Germinal center (tissue), 1 donor: ENCODE measurements at regions not wholly inside any gene's neighbourhood (a gene's known extent, or its start where the extent isn't known, plus 50 kb on each side); places are given as distances from the start of the nearest gene placed in this dataset.
"Not testable (repeated sequence)": the region's sequence is repeated elsewhere in the genome, so short reads cannot be mapped to it uniquely, and the experiment has no call there.

Experiments used
- DNase-seq: peaks from one replicate; pipeline ENCODE4 v3.0.0; 2012; ENCODE audit warnings: mixed read lengths, low spot score

DNA sequence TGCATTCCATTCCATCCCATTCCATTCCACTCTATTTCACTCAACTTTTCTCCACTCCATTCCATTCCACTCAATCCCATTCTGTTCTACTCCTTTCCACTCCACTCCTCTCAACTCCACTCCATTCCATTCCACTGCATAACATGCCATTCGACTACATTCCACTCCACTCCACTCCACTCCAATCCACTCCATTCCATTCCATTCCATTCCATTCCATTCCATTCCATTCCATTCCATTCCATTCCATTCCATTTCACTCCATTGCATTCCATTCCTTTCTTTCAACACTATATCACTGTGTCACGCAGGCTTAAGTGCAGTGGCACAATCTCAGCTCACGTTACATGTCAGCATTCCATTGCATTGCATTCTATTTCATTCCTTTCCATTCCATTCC, 1430.4 kb downstream of the TSPY10 start:
- DNase-seq, result not testable (repeated sequence)

DNA sequence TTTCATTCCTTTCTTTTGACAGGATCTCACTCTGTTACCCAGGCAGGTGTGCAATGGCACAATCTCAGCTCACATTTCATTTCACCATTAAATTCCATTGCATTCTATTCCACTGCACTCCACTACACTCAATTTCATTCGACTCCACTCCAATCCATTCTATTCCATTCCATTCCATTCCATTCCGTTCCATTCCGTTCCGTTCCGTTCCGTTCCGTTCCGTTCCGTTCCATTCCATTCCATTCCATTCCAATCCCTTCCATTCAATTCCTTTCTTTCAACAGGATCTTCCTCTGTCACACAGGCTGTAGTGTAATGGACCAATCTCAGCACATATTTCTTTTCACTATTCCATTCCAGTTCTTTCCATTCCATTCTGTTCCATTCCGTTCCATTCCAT, 1445.7 kb downstream of the TSPY10 start:
- no peak for DNase-seq

DNA sequence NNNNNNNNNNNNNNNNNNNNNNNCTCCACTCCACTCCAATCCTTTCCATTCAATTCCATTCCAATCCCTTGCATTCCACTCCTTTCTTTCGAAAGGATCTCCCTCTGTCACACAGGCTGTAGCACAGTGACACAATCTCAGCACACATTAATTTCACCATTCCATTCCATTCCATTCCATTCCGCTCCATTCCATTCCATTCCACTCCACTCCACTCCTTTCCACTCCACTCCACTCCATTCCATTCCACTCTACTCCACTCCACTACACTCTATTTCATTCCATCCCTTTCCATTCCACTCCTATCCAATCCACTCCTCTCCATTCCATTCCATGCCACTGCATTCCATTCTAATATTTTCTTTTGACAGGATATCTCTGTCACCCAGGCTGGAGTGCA, 1459.0 kb downstream of the TSPY10 start:
- DNase-seq, result no peak

DNA sequence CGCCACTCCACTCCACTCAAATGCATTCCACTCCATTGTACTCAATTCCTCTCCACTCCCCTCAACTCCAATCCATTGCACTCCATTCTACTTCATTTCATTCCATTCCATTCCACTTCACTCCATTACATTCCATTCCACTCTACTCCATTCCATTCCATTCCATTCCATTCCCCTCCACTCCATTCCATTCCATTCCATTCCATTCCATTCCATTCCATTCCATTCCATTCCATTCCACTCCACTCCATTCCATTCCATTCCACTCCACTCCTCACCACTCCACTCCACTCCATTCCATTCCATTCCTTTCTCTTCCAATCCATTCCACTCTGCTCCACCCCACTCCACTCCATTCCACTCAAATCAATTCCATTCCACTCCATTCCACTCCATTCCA, 1459.9 kb downstream of the TSPY10 start:
- DNase-seq, result no peak

DNA sequence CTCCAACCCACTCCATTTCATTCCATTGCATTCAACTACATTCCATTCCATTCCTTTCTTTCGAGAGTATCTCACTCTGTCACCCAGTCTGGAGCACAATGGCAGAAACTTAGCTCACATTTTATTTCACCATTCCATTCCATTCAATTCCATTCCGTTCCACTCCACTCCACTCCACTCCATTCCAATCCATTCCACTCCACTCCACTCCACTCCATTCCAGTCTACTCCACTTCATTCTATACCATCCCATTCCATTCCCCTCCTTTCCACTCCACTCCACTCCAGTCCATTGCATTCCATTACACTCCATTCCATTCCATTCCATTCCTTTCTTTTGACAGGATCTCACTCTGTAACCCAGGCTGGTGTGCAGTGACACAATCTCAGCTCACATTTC, 1466.3 kb downstream of the TSPY10 start:
- DNase-seq, result no peak

DNA sequence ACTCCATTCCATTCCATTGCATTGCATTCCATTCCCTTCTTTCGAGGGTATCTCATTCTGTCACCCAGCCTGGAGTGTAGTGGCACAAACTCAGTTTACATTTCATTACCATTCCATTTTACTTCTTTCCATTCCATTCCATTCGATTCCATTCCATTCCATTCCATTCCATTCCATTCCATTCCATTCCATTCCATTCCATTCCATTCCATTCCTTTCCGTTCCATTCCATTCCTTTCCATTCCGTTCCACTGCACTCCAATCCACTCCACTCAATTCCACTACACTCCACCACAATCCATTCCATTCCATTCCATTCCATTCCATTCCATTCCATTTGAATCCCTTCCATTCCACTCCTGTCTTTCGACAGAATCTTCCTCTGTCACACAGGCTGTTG, 1472.0 kb downstream of the TSPY10 start:
- not testable (repeated sequence) for DNase-seq

DNA sequence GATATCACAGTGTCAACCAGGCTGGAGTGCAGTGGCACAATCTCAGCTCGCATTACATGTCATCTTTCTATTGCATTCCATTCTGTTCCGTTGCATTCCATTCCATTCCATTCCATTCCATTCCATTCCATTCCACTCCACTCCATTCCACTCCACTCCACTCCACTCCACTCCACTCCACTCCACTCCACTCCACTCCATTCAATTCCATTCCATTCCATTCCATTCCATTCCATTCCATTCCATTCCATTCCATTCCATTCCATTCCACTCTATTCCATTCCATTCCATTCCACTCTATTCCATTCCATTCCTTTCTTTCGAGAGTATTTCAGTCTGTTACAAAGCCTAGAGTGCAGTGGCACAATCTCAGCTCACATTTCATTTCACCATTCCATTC, 1486.5 kb downstream of the TSPY10 start:
- DNase-seq, result not testable (repeated sequence)

DNA sequence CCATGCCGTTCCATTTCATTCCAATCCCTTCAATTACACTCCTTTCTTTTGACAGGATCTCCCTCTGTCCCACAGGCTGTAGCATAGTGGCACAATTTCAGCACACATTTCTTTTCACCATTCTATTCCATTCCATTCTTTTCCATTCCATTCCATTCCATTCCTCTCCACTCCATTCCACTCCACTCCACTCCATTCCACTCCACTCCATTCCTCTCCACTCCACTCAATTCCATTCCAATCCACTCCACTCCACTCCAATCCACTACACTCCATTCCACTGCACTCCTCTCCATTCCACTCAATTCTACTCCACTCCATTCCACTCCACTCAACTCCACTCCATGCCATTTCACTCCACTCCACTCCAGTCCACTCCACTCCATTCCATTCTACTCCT, 1495.1 kb downstream of the TSPY10 start:
- DNase-seq, result no peak

DNA sequence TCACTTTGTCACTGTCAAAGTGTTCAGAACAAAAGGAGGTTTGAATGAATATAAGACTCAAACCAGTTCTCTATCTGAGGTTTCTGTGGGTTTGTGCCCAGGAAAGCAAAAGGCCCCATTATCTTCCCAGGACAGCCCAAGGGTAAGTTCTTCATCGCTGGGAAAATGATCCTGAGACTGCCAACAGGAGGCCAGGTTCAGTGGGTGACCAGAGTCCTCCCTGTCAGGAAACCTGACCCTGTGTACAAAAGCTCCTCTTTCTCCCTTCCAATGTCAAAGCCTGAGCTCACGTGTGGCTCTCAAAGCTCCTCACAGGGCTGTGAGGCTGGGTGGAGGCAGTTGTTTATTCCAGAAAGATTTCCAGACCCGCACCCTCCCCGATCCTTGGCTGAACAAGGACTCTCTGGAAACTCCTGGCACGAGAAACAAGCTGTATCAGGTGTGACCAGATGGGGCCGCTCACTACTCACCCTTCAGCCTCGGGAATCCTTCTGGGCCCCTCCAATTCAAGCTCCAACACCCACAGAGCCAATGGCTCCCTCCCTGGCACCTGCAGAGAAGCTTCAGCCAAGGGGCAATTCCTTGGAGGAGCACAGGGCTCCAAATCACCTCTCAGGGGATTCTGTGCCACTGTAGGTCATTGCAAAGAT, 1516.7 kb downstream of the TSPY10 start:
- DNase-seq, result no peak

DNA sequence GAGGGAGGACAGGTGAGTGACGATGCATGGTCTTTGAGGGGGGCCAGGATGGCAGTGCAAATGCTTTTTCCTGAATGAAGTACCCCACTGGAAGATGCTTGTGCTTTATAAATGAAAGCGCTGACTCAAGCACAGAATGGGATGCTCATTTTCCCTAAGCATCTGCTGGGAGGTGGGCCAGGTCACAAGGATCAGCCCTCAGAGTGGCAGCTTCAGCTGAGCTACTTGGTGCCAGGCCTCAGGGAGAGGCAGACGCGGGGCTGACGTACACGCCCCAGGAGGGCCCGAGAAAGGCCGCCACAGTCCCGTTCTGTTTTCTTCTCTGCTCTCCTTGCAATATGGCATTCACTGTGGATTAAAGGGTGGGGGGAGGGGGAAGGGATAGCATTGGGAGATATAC, 1535.8 kb downstream of the TSPY10 start:
- DNase-seq, result no peak

DNA sequence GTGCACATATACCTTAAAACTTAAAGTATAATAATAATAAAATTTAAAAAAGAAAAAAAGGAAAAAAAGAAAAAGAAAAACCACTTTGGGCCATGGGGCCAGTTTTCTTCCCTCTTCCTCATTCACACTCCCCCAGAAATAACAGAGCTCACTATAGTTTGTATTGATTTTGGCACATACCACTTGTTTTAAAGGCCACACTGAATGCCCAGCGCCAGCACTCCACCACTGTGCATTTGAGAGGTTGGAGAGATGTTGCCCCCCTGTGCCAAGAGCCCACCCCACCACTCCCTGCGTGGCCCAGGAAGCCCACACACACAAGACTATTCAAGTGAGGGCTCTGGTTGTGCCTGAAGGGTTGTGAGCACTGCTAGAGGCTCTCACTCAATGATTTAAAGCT, 1536.3 kb downstream of the TSPY10 start:
- DNase-seq, result no peak

DNA sequence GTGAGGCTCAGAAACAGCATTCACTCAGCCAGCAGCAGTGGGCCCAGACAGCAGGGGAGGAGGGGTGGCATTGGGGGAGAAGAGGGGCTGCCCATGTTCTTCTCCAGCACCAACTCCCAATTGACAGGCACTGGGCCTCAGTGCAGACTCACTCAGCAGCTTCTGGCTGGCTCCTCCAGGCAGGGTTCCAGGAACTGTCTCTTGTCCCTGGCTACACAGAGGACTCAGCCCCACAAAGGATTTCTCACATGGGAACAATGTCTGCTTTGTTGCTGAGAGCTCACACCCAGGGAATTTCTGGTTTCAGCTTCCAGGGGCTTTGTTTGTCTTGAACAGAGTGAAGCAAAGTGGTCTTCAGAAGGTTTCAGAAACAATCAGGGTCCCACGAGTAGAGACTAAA, 1536.7 kb downstream of the TSPY10 start:
- no peak for DNase-seq

DNA sequence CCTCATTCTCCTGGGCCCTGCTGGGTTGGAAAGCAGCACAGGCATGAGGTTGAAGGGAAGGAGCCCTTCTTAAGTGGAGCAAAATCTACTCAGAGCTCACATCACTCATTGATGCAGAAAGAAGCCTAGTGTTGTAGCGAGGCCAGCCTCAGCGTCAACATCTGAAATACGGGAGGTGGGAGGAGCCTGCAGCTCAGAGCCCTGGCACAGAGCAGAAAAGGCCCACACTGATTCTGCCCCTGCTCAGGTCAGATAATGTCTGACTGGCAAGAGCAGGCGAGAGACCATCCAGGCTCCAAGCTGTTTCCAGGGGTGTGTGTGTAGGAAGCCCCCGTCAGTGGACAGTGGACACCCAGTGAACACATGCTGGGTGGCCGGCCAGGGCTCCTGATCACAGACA, 1541.6 kb downstream of the TSPY10 start:
- DNase-seq, result no peak

DNA sequence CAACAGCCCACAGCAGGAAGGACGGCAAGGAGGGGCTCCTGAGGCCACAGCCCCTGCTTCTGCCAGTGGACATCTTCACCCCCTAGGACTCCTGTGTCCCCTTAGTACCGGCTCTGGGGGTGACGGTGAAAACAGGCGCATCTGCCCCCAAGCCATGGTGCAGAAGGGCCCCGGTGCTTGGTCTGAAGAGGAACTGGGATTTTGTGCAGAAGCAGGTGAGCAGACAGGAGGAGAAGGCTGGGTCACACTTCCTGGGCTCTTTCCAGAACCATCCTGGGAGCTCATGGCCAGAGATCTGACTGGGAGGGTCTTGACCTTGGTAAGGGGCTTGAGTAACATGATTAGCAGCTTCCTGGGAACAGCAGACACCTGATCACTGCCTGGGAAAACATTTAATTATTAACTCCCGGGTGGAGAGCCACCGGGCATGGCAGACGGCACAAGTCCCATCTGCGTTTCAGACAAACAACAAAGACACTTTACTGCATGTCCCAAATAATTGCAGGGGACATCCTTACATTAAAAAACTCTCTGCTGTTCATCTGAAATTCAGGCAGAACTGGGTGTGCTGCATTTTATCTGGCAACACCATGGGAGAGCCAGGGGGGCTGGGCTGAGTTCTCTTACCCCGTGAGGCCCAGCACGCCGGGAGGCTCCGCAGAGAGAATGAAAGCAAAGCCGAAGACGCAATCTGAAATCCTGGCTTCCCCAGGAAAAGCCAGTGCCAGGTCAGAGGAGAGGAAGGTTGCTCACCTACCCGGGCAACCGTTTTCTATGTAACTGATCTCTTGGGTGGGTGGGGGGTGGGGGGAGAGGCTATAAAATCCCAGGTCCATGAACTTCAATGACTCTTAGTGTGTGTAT, 1542.8 kb downstream of the TSPY10 start:
- DNase-seq, result no peak

DNA sequence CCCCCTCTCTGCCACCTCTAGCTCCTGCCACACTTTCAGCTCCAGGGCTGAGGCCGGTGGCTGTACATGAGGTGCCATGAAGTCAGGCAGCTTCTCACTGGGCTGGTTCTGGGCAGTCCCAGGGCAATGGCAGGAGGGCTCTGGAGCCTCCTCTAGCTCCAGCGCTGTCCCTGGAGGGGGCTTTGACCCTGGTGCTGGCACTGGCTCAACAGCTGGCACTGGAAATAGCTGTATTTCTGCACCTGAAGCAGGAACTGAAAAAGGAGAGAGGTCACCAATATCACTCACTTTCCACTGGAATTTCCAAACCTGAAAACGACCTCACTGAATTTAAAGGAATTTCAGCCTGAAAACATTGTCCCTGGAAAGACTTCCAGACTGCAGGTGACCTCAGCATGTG, 1558.1 kb downstream of the TSPY10 start:
- not testable (repeated sequence) for DNase-seq

DNA sequence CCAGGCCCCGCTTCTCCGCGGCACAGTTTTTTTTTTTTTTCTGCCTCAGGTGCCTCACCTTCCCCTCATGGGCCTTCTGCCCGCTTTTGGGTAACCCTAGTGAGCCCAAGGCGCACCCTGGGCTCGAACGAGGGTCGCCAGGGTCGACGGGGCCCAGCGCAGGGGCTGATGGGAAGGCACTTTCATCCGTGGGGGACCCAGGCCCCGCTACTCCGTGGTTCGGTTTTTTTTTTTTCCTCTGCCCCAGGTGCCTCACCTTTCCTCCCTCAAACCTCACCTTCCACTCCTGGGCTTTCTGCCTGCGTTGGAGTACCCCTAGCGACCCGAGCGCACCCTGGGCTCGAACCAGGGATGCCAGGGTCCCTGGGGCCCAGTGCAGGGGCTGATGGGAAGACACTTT, 1569.8 kb downstream of the TSPY10 start:
- not testable (repeated sequence) for DNase-seq

DNA sequence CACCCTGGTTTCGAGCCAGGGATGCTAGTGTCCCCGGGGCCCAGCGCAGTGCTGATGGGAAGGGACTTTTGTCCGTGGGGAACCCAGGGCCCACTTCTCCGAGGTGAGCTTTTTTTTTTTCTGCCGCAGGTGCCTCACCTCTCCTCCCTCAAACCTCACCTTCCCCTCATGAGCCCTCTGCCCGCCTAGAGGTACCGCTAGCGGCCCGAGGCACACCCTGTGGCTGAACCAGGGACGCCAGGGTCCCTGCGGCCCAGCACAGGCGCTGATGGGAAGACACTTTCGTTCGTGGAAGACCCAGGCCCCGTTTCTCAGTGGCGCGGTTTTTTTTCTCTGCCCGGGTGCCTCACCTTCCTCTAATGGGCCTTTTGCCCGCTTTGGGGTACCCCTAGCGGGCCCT, 1570.7 kb downstream of the TSPY10 start:
- not testable (repeated sequence) for DNase-seq

DNA sequence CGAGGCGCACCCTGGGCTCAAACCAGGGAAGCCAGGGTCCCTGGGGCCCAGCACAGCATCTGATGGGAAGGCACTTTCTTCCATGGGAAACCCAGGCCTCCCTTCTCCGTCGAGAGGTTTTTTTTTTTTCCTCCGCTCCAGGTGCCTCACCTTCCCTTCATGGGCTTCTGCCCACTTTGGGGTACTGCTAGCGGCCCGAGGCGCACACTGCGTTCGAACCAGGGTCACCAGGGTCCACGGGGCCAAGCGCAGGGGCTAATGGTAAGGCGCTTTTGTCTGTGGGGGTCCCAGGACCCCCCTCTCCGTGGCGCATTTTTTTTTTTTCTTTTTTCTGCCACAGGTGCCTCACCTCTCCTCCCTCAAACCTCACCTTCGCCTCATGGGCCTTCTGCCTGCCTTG, 1571.3 kb downstream of the TSPY10 start:
- DNase-seq, result no peak

DNA sequence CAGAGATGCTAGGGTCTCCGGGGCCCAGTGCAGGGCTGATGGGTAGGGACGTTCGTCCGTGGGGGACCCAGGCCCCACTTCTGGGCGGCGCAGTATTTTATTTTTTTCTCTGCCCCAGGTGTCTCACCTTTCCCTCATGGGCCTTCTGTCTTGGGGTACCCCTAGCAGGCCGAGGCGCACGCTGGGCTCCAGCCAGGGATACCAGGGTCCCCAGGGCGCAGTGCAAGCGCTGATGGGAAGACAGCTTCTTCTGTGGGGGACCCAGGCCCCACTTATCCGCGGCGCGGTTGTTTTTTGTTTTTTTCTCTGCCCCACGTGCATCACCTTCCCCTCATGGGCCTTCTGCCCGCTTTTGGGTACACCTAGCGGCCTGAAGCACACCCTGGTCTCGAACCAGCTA, 1572.8 kb downstream of the TSPY10 start:
- DNase-seq, result not testable (repeated sequence)

DNA sequence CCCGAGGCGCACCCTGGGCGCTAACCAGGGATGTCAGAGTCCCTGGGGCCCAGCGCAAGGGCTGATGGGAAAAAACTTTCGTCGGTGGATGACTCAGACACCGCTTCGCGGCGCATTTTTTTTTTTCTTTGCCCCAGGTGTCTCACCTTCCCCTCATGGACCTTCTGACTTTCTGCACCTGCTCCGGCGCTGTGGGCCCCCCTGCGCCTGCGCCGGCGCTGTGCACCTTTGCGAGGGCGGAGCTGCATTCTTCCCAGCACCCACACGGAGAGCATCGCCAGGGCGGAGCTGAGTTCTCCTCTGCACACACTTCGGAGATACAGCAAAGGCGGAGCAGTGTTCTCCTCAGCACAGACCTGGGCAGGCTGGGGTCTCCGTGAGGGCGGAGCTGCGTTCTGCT, 1575.3 kb downstream of the TSPY10 start:
- not testable (repeated sequence) for DNase-seq

DNA sequence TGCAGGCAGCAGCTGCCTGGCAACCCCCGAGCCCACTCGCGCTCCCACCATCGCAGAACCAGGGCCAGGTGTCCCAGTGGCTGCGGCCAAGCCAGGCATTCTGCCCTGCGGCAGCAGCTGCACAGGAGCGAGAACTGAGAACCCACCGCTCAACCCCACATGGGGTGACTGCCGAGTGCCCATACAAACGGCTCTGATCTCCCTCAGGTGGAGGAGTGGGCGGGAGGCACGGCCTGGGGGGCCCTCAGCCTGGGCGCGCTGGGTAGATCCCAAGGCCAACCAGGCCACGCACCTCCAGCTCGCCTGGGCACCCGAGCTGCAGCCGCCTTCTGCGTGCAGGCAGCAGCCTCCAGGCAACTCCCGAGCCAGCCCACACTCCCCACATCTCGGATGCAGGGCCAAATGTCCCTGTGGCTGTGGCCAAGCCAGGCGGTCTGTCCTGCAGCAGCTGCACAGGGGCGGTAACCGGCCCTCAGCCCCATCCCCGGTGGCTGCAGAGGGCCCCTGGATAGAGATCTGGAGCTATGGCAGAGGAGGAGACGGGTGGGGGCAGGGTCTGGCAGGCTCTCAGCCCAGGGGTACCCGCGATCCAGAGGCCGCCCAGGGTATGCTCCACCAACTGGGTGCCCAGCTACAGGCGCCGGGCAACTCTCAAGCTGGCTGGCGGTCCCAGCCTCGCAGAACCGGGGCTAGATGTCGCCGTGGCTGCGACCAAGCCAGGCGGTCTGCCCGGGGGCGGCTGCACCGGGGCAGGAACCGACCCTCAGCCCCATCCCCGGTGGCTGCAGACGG, 1579.6 kb downstream of the TSPY10 start:
- peak; percentile 1 for DNase-seq

DNA sequence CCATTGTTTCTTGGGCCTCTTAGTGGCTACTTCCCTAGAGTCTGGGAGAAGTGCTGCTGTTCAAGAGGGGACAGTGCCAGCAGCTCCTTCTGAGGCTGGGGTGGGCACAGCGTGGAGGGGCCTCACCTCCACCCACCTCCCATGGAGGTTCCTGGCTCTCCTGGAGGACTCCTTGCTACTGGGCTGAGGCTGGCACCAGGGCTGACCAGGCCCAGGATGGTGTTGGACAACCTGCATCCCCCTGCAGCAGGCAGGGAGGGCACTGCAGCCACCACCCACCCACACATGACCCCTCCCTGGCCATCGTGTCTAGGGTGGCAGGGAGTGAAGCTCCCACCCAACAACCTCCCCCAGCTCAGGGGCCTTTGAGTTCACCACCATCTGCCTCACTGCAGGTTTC, 1549.3 kb upstream of the USP9Y start:
- DNase-seq, result not testable (repeated sequence)

DNA sequence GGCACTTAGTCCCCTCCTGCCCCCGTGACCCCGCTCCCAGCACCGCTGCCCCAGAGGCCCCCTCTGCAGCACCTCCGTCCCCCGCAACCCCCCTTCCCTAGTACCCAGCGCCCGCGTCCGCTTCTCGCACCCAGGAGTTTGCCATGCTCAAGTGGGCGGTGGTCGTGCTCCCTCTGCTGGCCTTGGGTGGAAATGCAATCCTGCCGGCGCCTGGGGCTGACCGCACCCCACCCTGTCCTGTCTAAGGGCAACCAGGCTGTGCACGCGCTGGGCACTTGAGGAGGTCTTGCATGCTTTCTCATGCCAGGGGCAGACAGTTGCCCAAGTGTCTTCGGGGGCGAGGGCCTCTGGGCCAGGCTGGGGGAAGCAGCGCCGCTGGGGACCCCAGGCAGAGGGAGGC, 1544.9 kb upstream of the USP9Y start:
- not testable (repeated sequence) for DNase-seq
